Spleen (tissue), 11 donors: ENCODE measurements at regions not wholly inside any gene's neighbourhood (a gene's known extent, or its start where the extent isn't known, plus 50 kb on each side); places are given as distances from the start of the nearest gene placed in this dataset.

Source experiments
- DNase-seq: peaks from one replicate; pipeline ENCODE4 v3.0.0-alpha.2; 2020
- H3K27ac ChIP-seq, 8 donors: fragments of 200-600 bp; sonication (generic) in 7 of 8; 1 replicate in 4 of 8; 2 replicates in 4 of 8; pipeline versions ENCODE4 v1.5.0 to v1.8.0; 2016 to 2021; ENCODE audit warnings: inconsistent platforms in 4 of 8, mild to moderate bottlenecking in 4 of 8, moderate library complexity in 1 of 8
- H3K27me3 ChIP-seq, 7 donors: fragments of 200-600 bp; sonication (generic) in 6 of 7; replicated peaks in 1 of 7; 1 replicate in 4 of 7; 2 replicates in 3 of 7; pipeline versions ENCODE4 v1.5.0 to v1.8.0; 2016 to 2021; ENCODE audit warnings: inconsistent platforms in 3 of 7, mild to moderate bottlenecking in 1 of 7
- H3K36me3 ChIP-seq, 6 donors: fragments of 200-600 bp; sonication (generic) in 5 of 6; 1 replicate in 4 of 6; 2 replicates in 2 of 6; pipeline versions ENCODE4 v1.5.0 to v1.8.0; 2016 to 2021; ENCODE audit warnings: inconsistent platforms in 2 of 6
- H3K4me1 ChIP-seq, 6 donors: fragments of 200-600 bp; sonication (generic) in 5 of 6; 1 replicate in 3 of 6; 2 replicates in 3 of 6; pipeline versions ENCODE4 v1.5.0 to v1.8.0; 2016 to 2021; ENCODE audit warnings: inconsistent platforms in 3 of 6
- H3K4me3 ChIP-seq, 8 donors: fragments of 200-600 bp; sonication (generic) in 7 of 8; 1 replicate in 4 of 8; 2 replicates in 4 of 8; pipeline versions ENCODE4 v1.5.0 to v1.8.0; 2016 to 2021; ENCODE audit warnings: inconsistent platforms in 4 of 8, mild to moderate bottlenecking in 4 of 8, moderate library complexity in 2 of 8
- H3K9me3 ChIP-seq, 8 donors: fragments of 200-600 bp; sonication (generic) in 7 of 8; 1 replicate in 4 of 8; 2 replicates in 4 of 8; pipeline versions ENCODE4 v1.5.0 to v1.8.0; 2016 to 2021; ENCODE audit warnings: inconsistent platforms in 4 of 8
- CTCF ChIP-seq, 11 experiments: fragments of 200-600 bp in 7 of 11; fragments of 450-650 bp in 4 of 11; sonication (generic) in 4 of 11; IDR thresholded peaks in 8 of 11; conservative IDR thresholded peaks in 3 of 11; 1 replicate in 7 of 11; 2 replicates in 4 of 11; pipeline versions ENCODE4 v1.4.0 to v1.8.0; 2016 to 2021; ENCODE audit warnings: antibody characterized with exemption in 11 of 11, inconsistent platforms in 4 of 11, mild to moderate bottlenecking in 1 of 11
- POLR2A ChIP-seq, 3 donors: fragments of 450-650 bp; IDR thresholded peaks; one replicate each; pipeline ENCODE4 v1.5.1; 2017; ENCODE audit warnings: antibody characterized with exemption in 3 of 3, mild to moderate bottlenecking in 1 of 3
- POLR2AphosphoS5 ChIP-seq, 3 donors: sonication (generic); formaldehyde crosslinking; IDR thresholded peaks; one replicate each; pipeline ENCODE4 v1.5.1; 2017; ENCODE audit warnings: antibody characterized with exemption in 3 of 3
- WGBS, 5 donors: extraction: QIAGEN DNeasy Blood & Tissue Kit in 3 of 5; methylation state at CpG; one replicate each; pipeline versions ENCODE4 v1.1.5 to v1.1.7; 2013 to 2018; 5-methylcytosine and 5-hydroxymethylcytosine counted together
- intact Hi-C: fragments of 100-400 bp; cut with DNase I; formaldehyde crosslinking; loops from one replicate; pipeline ENCODE4 v1.15.0; 2023; ENCODE audit warnings: low total_unique reads
- donor health status: healthy with polysubstance abuse.
- donor health status: DM: no; HTN: no; CAD: no; lungs with moderate emphysema.
- donor health status: DM: no; HTN: no; CAD: no.
- donor health status: Bipolar disorder and iron deficiency.
- donor health status: healthy.
- donor health status: DM: no; HTN: no; CAD: no.
- donor health status: DM: yes; HTN: yes; CAD: no.

- intact Hi-C loops = no loop called here
- TF ChIP-seq POLR2AphosphoS5 (IDR thresholded peaks at IDR 0.05) = no peak
- no peak for TF ChIP-seq POLR2A (IDR thresholded peaks at IDR 0.05)
- no peak for TF ChIP-seq CTCF (IDR thresholded peaks at IDR 0.05 in 8 of 11, conservative IDR thresholded peaks at IDR 0.05 in 3 of 11)
- DNase-seq = no peak
- peaks cover 0 to 10% (median 0%) of the 10 kb centered on the region in 8 donors for H3K9me3 ChIP-seq
- no peak overlapping the region for H3K4me3 ChIP-seq
- H3K4me1 ChIP-seq = no peaks in the 10 kb centered on the region
- H3K36me3 ChIP-seq = no peaks in the 10 kb centered on the region
- H3K27ac ChIP-seq = no peak overlapping the region
- WGBS, 5 donors = 69 to 83% (median 75%) methylated on average over 2 of the region's 2 CpGs
- H3K27me3 ChIP-seq = no peaks in the 10 kb centered on the region
Observed at GRCh38 chr4:28536124-28536523, 1675.5 kb downstream of the STIM2 start.

- Histone ChIP-seq H3K36me3 (no peaks in the 10 kb centered on the region), H3K27me3 (no peaks in the 10 kb centered on the region), H3K27ac (no peak overlapping the region), H3K9me3 (peaks cover 0 to 7% (median 0%) of the 10 kb centered on the region in 8 donors), H3K4me3 (no peak overlapping the region), H3K4me1 (no peaks in the 10 kb centered on the region)
- 75 to 88% (median 85%) methylated on average over 1 of the region's 1 CpG for WGBS, 5 donors
- intact Hi-C loops = no loop called here
- TF ChIP-seq POLR2AphosphoS5 (IDR thresholded peaks at IDR 0.05) = no peak
- no peak for TF ChIP-seq CTCF (IDR thresholded peaks at IDR 0.05 in 8 of 11, conservative IDR thresholded peaks at IDR 0.05 in 3 of 11)
- no peak for TF ChIP-seq POLR2A (IDR thresholded peaks at IDR 0.05)
- no peak for DNase-seq
Observed at GRCh38 chr4:28545986-28546385, 1685.3 kb downstream of the STIM2 start.

GRCh38 chr4:28548136-28548535 lies 1687.5 kb downstream of the STIM2 start:
- TF ChIP-seq POLR2A (IDR thresholded peaks at IDR 0.05) (no peak), POLR2AphosphoS5 (IDR thresholded peaks at IDR 0.05) (no peak), CTCF (IDR thresholded peaks at IDR 0.05 in 8 of 11, conservative IDR thresholded peaks at IDR 0.05 in 3 of 11) (no peak)
- no peak overlapping the region for H3K4me3 ChIP-seq
- DNase-seq = no peak
- no peaks in the 10 kb centered on the region for H3K27me3 ChIP-seq
- intact Hi-C loops = no loop called here
- 78 to 83% (median 80%) methylated on average over 3 of the region's 3 CpGs for WGBS, 5 donors
- H3K4me1 ChIP-seq = no peaks in the 10 kb centered on the region
- peaks cover 0 to under 1% (median 0%) of the 10 kb centered on the region in 8 donors for H3K9me3 ChIP-seq
- no peaks in the 10 kb centered on the region for H3K36me3 ChIP-seq
- no peak overlapping the region for H3K27ac ChIP-seq

GRCh38 chr4:28548594-28548993 lies 1688.0 kb downstream of the STIM2 start:
- Histone ChIP-seq H3K36me3 (no peaks in the 10 kb centered on the region), H3K27me3 (no peaks in the 10 kb centered on the region), H3K4me1 (no peaks in the 10 kb centered on the region), H3K4me3 (no peak overlapping the region), H3K27ac (no peak overlapping the region), H3K9me3 (peaks cover 0 to 6% (median 1%) of the 10 kb centered on the region in 8 donors)
- intact Hi-C loops = no loop called here
- WGBS, 5 donors = 30 to 43% (median 40%) methylated on average over 6 of the region's 6 CpGs
- no peak for TF ChIP-seq POLR2AphosphoS5 (IDR thresholded peaks at IDR 0.05)
- no peak for TF ChIP-seq POLR2A (IDR thresholded peaks at IDR 0.05)
- TF ChIP-seq CTCF (IDR thresholded peaks at IDR 0.05 in 8 of 11, conservative IDR thresholded peaks at IDR 0.05 in 3 of 11) = no peak
- DNase-seq = no peak
